ENCODE measurements at regions not wholly inside any gene's neighbourhood (a gene's known extent, or its start where the extent isn't known, plus 50 kb on each side); places are given as distances from the start of the nearest gene placed in this dataset.
A peak's percentile ranks its signal among the peaks of the same experiment; 100 is the strongest.

GRCh38 chr9:7238247-7238637 is 480.5 kb downstream of the KDM4C start:
- H3K4me3 Mint-ChIP-seq (ENCODE audit: low read depth): no peak overlapping the region
- H3K4me1 Mint-ChIP-seq (ENCODE audit: low read depth): peaks cover 12% of the 10 kb centered on the region
- peaks cover 88% of the 10 kb centered on the region for H3K27me3 Mint-ChIP-seq
- TF ChIP-seq CTCF (IDR thresholded peaks at IDR 0.05; ENCODE audit: unreplicated experiment): no peak
- H3K27ac Mint-ChIP-seq: no peak overlapping the region
- H3K9me3 Mint-ChIP-seq (ENCODE audit: low read depth): no peaks in the 10 kb centered on the region
- peaks cover 2% of the 10 kb centered on the region for H3K36me3 Mint-ChIP-seq (ENCODE audit: insufficient read depth)
- no peak for DNase-seq (ENCODE audit: low spot score, unreplicated experiment)

GRCh38 chr9:7237473-7238246 is 479.9 kb downstream of the KDM4C start:
- no peaks in the 10 kb centered on the region for H3K9me3 Mint-ChIP-seq (ENCODE audit: low read depth)
- peaks cover 88% of the 10 kb centered on the region for H3K27me3 Mint-ChIP-seq
- H3K4me1 Mint-ChIP-seq (ENCODE audit: low read depth): peaks cover 14% of the 10 kb centered on the region
- no peak for DNase-seq (ENCODE audit: low spot score, unreplicated experiment)
- peaks cover 2% of the 10 kb centered on the region for H3K36me3 Mint-ChIP-seq (ENCODE audit: insufficient read depth)
- no peak overlapping the region for H3K4me3 Mint-ChIP-seq (ENCODE audit: low read depth)
- TF ChIP-seq CTCF (IDR thresholded peaks at IDR 0.05; ENCODE audit: unreplicated experiment): no peak
- no peak overlapping the region for H3K27ac Mint-ChIP-seq

GRCh38 chr9:7236186-7236585 is 478.4 kb downstream of the KDM4C start:
- no peak for DNase-seq (ENCODE audit: low spot score, unreplicated experiment)
- no peak overlapping the region for H3K4me3 Mint-ChIP-seq (ENCODE audit: low read depth)
- no peak for TF ChIP-seq CTCF (IDR thresholded peaks at IDR 0.05; ENCODE audit: unreplicated experiment)

GRCh38 chr9:7234144-7234543 is 476.4 kb downstream of the KDM4C start:
- Mint-ChIP-seq H3K36me3 (ENCODE audit: insufficient read depth) (no peaks in the 10 kb centered on the region), H3K4me1 (ENCODE audit: low read depth) (peaks cover 11% of the 10 kb centered on the region), H3K4me3 (ENCODE audit: low read depth) (no peak overlapping the region), H3K9me3 (ENCODE audit: low read depth) (no peaks in the 10 kb centered on the region), H3K27ac (peak overlapping the region; percentile 21), H3K27me3 (peaks cover 89% of the 10 kb centered on the region)
- TF ChIP-seq CTCF (IDR thresholded peaks at IDR 0.05; ENCODE audit: unreplicated experiment): peak; percentile 62
- no peak for DNase-seq (ENCODE audit: low spot score, unreplicated experiment)

More at GRCh38 chr9:7236186-7236585, 478.4 kb downstream of the KDM4C start:
- Mint-ChIP-seq H3K9me3 (ENCODE audit: low read depth) (no peaks in the 10 kb centered on the region), H3K4me1 (ENCODE audit: low read depth) (peaks cover 14% of the 10 kb centered on the region), H3K27ac (no peak overlapping the region), H3K36me3 (ENCODE audit: insufficient read depth) (peaks cover 2% of the 10 kb centered on the region), H3K27me3 (peaks cover 89% of the 10 kb centered on the region)

- no peaks in the 10 kb centered on the region for H3K9me3 Mint-ChIP-seq (ENCODE audit: low read depth)
- no peak for TF ChIP-seq CTCF (IDR thresholded peaks at IDR 0.05; ENCODE audit: unreplicated experiment)
- H3K4me1 Mint-ChIP-seq (ENCODE audit: low read depth): peaks cover 7% of the 10 kb centered on the region
- H3K27me3 Mint-ChIP-seq: peaks cover 95% of the 10 kb centered on the region
- H3K4me3 Mint-ChIP-seq (ENCODE audit: low read depth): no peak overlapping the region
- H3K36me3 Mint-ChIP-seq (ENCODE audit: insufficient read depth): no peaks in the 10 kb centered on the region
- DNase-seq (ENCODE audit: low spot score, unreplicated experiment): no peak
- no peak overlapping the region for H3K27ac Mint-ChIP-seq
Measured at GRCh38 chr9:7229571-7229970, 471.8 kb downstream of the KDM4C start.

Measured in progenitor cell of endocrine pancreas (in vitro differentiated cells).